ENCODE measurements at regions not wholly inside any gene's neighbourhood (a gene's known extent, or its start where the extent isn't known, plus 50 kb on each side); places are given as distances from the start of the nearest gene placed in this dataset.

DNA sequence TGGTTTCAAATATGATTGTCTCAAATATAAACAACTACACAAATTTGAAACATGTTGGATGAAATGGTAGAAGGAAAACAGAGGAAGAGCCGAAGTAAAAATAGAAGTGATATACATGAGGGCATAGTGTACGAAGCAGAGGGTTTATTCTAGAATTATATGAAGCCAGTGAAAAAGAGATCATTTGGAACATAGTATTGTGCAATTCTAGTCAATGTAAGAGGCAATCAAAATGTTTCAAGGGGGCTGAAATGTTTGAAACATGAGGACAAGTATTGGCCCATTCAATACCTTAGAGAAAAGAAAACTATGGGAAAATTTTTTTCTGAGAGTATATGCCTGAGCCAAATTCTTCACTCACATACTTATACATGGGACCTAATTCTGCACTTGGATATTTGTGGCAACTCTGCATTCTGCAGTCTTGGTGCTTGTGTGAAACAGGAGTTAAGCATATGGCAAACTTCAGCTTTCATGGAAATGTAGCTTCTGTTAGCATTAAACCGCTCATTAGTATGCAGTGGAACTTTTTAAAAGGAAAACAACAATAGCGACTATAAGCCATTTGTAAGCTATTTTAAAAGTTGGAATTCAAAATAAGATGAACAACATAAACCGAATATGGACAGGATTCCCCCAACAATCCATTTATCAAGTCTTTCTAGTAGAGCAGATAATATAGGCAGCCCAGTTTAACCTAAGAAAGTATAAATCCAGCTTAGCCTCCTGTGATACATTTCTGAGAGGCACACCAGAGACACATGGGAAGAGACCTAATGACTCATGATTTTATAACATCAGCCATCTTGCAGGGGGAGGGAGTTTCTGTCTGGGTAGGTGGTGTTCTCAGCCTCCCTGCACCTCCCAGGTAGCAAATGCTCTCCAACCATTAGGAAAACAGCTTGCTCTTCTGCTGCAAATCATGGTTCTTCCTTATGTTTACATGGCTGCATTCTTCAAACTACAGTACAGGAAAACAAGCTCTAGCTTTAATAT, 197.8 kb downstream of the PAX3 start:
- 2% methylated on average over 5 of the region's 5 CpGs for WGBS (ENCODE audit: insufficient coverage, low coverage, missing lambda C conversion rate)
- ChIA-PET CTCF (ENCODE audit: low intra/inter-chr PET ratio) (no interaction called here), POLR2A (no interaction called here)
- Histone ChIP-seq H3K9me3 (replicated peaks; ENCODE audit: control insufficient read depth, insufficient read depth, low read depth, low read length) (no peaks in the 10 kb centered on the region), H3K27ac (ENCODE audit: extremely low read depth, low read depth, low read length) (no peak overlapping the region), H3K9ac (ENCODE audit: insufficient read depth in 1 of 2, low read depth in 2 of 2, low read length in 2 of 2) (no peak overlapping the region), H2AFZ (ENCODE audit: low read depth, low read length) (no peak overlapping the region), H3K4me1 (replicated peaks in 1 of 2; ENCODE audit: control insufficient read depth in 2 of 2, insufficient read depth in 2 of 2, low read length in 2 of 2) (no peaks in the 10 kb centered on the region), H3K9me1 (ENCODE audit: control insufficient read depth, insufficient read depth, low read length) (no peaks in the 10 kb centered on the region), H3K36me3 (ENCODE audit: control insufficient read depth, insufficient read depth, low read length) (no peaks in the 10 kb centered on the region), H3K27me3 (ENCODE audit: control insufficient read depth in 2 of 2, insufficient read depth in 2 of 2, low read length in 2 of 2) (no peaks in the 10 kb centered on the region), H4K20me1 (replicated peaks; ENCODE audit: control insufficient read depth, insufficient read depth, low read length) (no peaks in the 10 kb centered on the region), H3K4me2 (ENCODE audit: insufficient read depth, low read length) (no peak overlapping the region), H3K79me2 (ENCODE audit: control insufficient read depth, insufficient read depth, low read length) (no peaks in the 10 kb centered on the region), H3K4me3 (no peak overlapping the region)
- in situ Hi-C loops (cut with MboI) (no loop called here), intact Hi-C loops (cut with micrococcal nuclease) (no loop called here)
- FAIRE-seq, result no peak
- no TSS peak for BruUV-seq (replicated peaks)
- TF ChIP-seq PBX2 (CRISPR knock-in tag; IDR thresholded peaks at IDR 0.05; ENCODE audit: low read depth), result no peak
- no peak for TF ChIP-seq PBX2 (tag; conservative IDR thresholded peaks at IDR 0.05; ENCODE audit: low read depth)
- TF ChIP-seq, protein P1, sequence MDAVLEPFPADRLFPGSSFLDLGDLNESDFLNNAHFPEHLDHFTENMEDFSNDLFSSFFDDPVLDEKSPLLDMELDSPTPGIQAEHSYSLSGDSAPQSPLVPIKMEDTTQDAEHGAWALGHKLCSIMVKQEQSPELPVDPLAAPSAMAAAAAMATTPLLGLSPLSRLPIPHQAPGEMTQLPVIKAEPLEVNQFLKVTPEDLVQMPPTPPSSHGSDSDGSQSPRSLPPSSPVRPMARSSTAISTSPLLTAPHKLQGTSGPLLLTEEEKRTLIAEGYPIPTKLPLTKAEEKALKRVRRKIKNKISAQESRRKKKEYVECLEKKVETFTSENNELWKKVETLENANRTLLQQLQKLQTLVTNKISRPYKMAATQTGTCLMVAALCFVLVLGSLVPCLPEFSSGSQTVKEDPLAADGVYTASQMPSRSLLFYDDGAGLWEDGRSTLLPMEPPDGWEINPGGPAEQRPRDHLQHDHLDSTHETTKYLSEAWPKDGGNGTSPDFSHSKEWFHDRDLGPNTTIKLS (IDR thresholded peaks at IDR 0.05; ENCODE audit: borderline replicate concordance, low read depth), result no peak
- no peak for TF ChIP-seq HNRNPH1 (optimal IDR thresholded peaks at IDR 0.05; ENCODE audit: low read depth, low read length)
- no peak for TF ChIP-seq RB1 (IDR thresholded peaks at IDR 0.05; ENCODE audit: low read depth)
- TF ChIP-seq TFAM (CRISPR knock-in tag; conservative IDR thresholded peaks at IDR 0.05), result no peak
- TF ChIP-seq SRSF7 (optimal IDR thresholded peaks at IDR 0.05; ENCODE audit: low read depth, low read length), result no peak
- TF ChIP-seq RUNX1 (IDR thresholded peaks at IDR 0.05; ENCODE audit: low read depth), result no peak
- TF ChIP-seq, protein P2, sequence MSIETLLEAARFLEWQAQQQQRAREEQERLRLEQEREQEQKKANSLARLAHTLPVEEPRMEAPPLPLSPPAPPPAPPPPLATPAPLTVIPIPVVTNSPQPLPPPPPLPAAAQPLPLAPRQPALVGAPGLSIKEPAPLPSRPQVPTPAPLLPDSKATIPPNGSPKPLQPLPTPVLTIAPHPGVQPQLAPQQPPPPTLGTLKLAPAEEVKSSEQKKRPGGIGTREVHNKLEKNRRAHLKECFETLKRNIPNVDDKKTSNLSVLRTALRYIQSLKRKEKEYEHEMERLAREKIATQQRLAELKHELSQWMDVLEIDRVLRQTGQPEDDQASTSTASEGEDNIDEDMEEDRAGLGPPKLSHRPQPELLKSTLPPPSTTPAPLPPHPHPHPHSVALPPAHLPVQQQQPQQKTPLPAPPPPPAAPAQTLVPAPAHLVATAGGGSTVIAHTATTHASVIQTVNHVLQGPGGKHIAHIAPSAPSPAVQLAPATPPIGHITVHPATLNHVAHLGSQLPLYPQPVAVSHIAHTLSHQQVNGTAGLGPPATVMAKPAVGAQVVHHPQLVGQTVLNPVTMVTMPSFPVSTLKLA (conservative IDR thresholded peaks at IDR 0.05), result no peak
- TF ChIP-seq NRF1 (conservative IDR thresholded peaks at IDR 0.05 in 1 of 2, IDR thresholded peaks at IDR 0.05 in 1 of 2), result no peak
- no peak for ATAC-seq
- no peak for DNase-seq (ENCODE audit: extremely low read depth in 1 of 4, low spot score in 3 of 4)

Measured in K562 (cell line).